Keratinocyte (primary cell): ENCODE measurements at regions not wholly inside any gene's neighbourhood (a gene's known extent, or its start where the extent isn't known, plus 50 kb on each side); places are given as distances from the start of the nearest gene placed in this dataset.

Source experiments
- CTCF ChIP-seq, 3 experiments: IDR thresholded peaks in 1 of 3; conservative IDR thresholded peaks in 1 of 3; optimal IDR thresholded peaks in 1 of 3; 2 replicates in 2 of 3; 3 replicates in 1 of 3; pipeline versions ENCODE3 to v1.5.1; 2011; ENCODE audit warnings: low read length in 3 of 3, mild to moderate bottlenecking in 3 of 3, moderate library complexity in 2 of 3, control low read depth in 1 of 3, inconsistent platforms in 1 of 3; ENCODE audit not compliant: insufficient read depth in 2 of 3; ENCODE audit errors: extremely low read depth in 1 of 3
- EZH2 ChIP-seq: IDR thresholded peaks from one replicate; pipeline ENCODE4 v1.6.1; 2012; ENCODE audit warnings: inconsistent platforms, mild to moderate bottlenecking, low read length, moderate library complexity

GRCh38 chr14:61145034-61145902 lies 135.9 kb downstream of the TMEM30B start:
- TF ChIP-seq EZH2 (no peak), CTCF (optimal IDR thresholded peaks at IDR 0.05 in 1 of 3, IDR thresholded peaks at IDR 0.05 in 1 of 3, conservative IDR thresholded peaks at IDR 0.05 in 1 of 3; ENCODE audit: extremely low read depth in 1 of 3, insufficient read depth in 2 of 3, low read length in 3 of 3) (no peak)
